Breast epithelium (tissue), 4 donors: ENCODE measurements at regions not wholly inside any gene's neighbourhood (a gene's known extent, or its start where the extent isn't known, plus 50 kb on each side); places are given as distances from the start of the nearest gene placed in this dataset.

Experiments used
- DNase-seq, 2 donors: peaks; one replicate each; pipeline ENCODE4 v3.0.0-alpha.2; 2019; ENCODE audit warnings: low spot score in 2 of 2
- H3K27ac ChIP-seq, 2 donors: fragments of 200-600 bp; sonication (generic) in 1 of 2; one replicate each; pipeline ENCODE4 v1.5.1; 2016 to 2019; ENCODE audit warnings: mild to moderate bottlenecking in 1 of 2
- H3K27me3 ChIP-seq, 2 donors: fragments of 200-600 bp; sonication (generic) in 1 of 2; one replicate each; pipeline versions ENCODE4 v1.5.1 to v1.6.0; 2017 to 2019; ENCODE audit warnings: control low read depth in 1 of 2, mild to moderate bottlenecking in 1 of 2
- H3K36me3 ChIP-seq: fragments of 200-600 bp; one replicate; pipeline ENCODE4 v1.5.1; 2019
- H3K4me1 ChIP-seq, 2 donors: fragments of 200-600 bp; sonication (generic); one replicate each; pipeline ENCODE4 v1.5.1; 2016 to 2019; ENCODE audit warnings: control low read depth in 1 of 2
- H3K4me3 ChIP-seq, 3 donors: fragments of 200-600 bp; sonication (generic); 1 replicate in 2 of 3; 2 replicates in 1 of 3; pipeline ENCODE4 v1.5.1; 2016 to 2019; ENCODE audit warnings: mild to moderate bottlenecking in 3 of 3, moderate library complexity in 2 of 3
- H3K9me3 ChIP-seq, 2 donors: fragments of 200-600 bp; sonication (generic) in 1 of 2; one replicate each; pipeline ENCODE4 v1.5.1; 2016 to 2019; ENCODE audit warnings: control low read depth in 1 of 2
- CTCF ChIP-seq, 3 donors: fragments of 450-650 bp; IDR thresholded peaks; one replicate each; pipeline ENCODE4 v1.5.1; 2016 to 2017; ENCODE audit warnings: antibody characterized with exemption in 3 of 3, mild to moderate bottlenecking in 3 of 3, moderate library complexity in 3 of 3
- POLR2A ChIP-seq: fragments of 450-650 bp; IDR thresholded peaks from one replicate; pipeline ENCODE4 v1.6.1; 2016; ENCODE audit warnings: antibody characterized with exemption, mild to moderate bottlenecking, moderate library complexity
- POLR2AphosphoS5 ChIP-seq, 3 donors: sonication (generic); formaldehyde crosslinking; IDR thresholded peaks; one replicate each; pipeline ENCODE4 v1.6.1; 2017; ENCODE audit warnings: antibody characterized with exemption in 3 of 3
- intact Hi-C: fragments of 100-400 bp; cut with DNase I; formaldehyde crosslinking; loops from one replicate; pipeline ENCODE4 v1.15.1; 2023; ENCODE audit warnings: low total_unique reads

DNA sequence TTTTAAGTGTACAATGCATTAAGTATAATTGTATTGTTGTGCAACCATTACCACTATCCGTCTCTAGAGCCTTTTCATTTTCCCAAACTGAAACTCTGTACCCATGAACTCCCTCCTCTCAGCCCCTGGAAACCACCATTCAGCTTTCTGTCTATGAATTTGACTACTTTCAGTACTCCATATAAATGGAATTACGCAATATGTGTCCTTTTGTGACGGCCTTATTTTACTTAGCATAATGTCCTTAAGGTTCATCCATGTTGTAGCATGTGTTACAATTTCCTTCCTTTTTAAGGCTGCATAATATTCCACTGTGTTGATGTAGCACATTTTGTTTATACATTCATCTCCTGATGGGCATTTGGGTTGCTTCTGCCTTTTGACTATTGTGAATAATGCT is 143.6 kb upstream of the KCNG1 start:
- Histone ChIP-seq H3K4me3 (no peak overlapping the region), H3K9me3 (peaks cover 0 to 9% of the 10 kb centered on the region in 2 donors), H3K36me3 (no peaks in the 10 kb centered on the region), H3K27me3 (peaks cover 0 to 13% of the 10 kb centered on the region in 2 donors), H3K27ac (no peak overlapping the region), H3K4me1 (no peaks in the 10 kb centered on the region)
- no peak for DNase-seq
- TF ChIP-seq POLR2A = no peak
- TF ChIP-seq CTCF (IDR thresholded peaks at IDR 0.05) = no peak
- no peak for TF ChIP-seq POLR2AphosphoS5 (IDR thresholded peaks at IDR 0.05)
- intact Hi-C loops = no loop called here

- intact Hi-C loops = no loop called here
- Histone ChIP-seq H3K36me3 (no peaks in the 10 kb centered on the region), H3K27ac (no peak overlapping the region), H3K9me3 (peaks cover 0 to 9% of the 10 kb centered on the region in 2 donors), H3K27me3 (peaks cover 0 to 13% of the 10 kb centered on the region in 2 donors), H3K4me3 (no peak overlapping the region), H3K4me1 (no peaks in the 10 kb centered on the region)
- TF ChIP-seq POLR2A (no peak), CTCF (IDR thresholded peaks at IDR 0.05) (no peak), POLR2AphosphoS5 (IDR thresholded peaks at IDR 0.05) (no peak)
- DNase-seq = no peak
Measured at GRCh38 chr20:51165131-51165530, 142.2 kb upstream of the KCNG1 start.

GRCh38 chr20:51164731-51165130 is 141.8 kb upstream of the KCNG1 start:
- Histone ChIP-seq H3K27me3 (peaks cover 0 to 13% of the 10 kb centered on the region in 2 donors), H3K9me3 (peaks cover 0 to 7% of the 10 kb centered on the region in 2 donors), H3K27ac (no peak overlapping the region), H3K4me1 (no peaks in the 10 kb centered on the region), H3K36me3 (no peaks in the 10 kb centered on the region), H3K4me3 (no peak overlapping the region)
- intact Hi-C loops = no loop called here
- DNase-seq = no peak
- TF ChIP-seq CTCF (IDR thresholded peaks at IDR 0.05) (no peak), POLR2AphosphoS5 (IDR thresholded peaks at IDR 0.05) (no peak), POLR2A (no peak)

- TF ChIP-seq CTCF (IDR thresholded peaks at IDR 0.05) (no peak), POLR2A (no peak), POLR2AphosphoS5 (IDR thresholded peaks at IDR 0.05) (no peak)
- peaks cover 0 to under 1% of the 10 kb centered on the region in 2 donors for H3K9me3 ChIP-seq
- H3K27me3 ChIP-seq = peaks cover 0 to 13% of the 10 kb centered on the region in 2 donors
- DNase-seq = no peak
- no peaks in the 10 kb centered on the region for H3K4me1 ChIP-seq
- H3K4me3 ChIP-seq = no peak overlapping the region
- intact Hi-C loops = no loop called here
- no peak overlapping the region for H3K27ac ChIP-seq
- H3K36me3 ChIP-seq = no peaks in the 10 kb centered on the region
Measured at GRCh38 chr20:51163996-51164600, 141.2 kb upstream of the KCNG1 start.

DNA sequence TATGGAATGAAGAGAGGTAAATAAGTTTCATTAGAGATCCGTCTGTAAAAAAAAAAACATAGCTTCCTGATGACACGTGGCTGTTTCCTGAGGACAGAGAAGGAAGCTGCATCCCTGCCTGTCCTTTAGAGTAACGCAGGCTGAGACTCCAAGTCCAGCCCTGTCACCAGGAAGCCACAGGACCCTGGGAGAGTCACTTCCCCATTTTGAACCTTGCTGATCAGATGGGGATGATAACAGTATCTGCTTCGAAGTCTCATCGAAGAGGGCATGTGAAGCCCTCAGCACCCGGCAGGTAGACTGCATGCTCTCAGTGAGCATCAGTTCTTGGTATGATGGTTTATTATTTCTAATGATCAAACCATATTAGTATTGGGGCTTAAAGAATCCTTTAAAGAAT is 139.1 kb upstream of the KCNG1 start:
- Histone ChIP-seq H3K9me3 (no peaks in the 10 kb centered on the region), H3K4me1 (no peaks in the 10 kb centered on the region), H3K36me3 (no peaks in the 10 kb centered on the region), H3K4me3 (no peak overlapping the region), H3K27me3 (peaks cover 0 to 13% of the 10 kb centered on the region in 2 donors), H3K27ac (no peak overlapping the region)
- intact Hi-C loops = no loop called here
- no peak for DNase-seq
- no peak for TF ChIP-seq CTCF (IDR thresholded peaks at IDR 0.05)
- TF ChIP-seq POLR2AphosphoS5 (IDR thresholded peaks at IDR 0.05) = no peak
